GM23338 (cell line): ENCODE measurements at regions not wholly inside any gene's neighbourhood (a gene's known extent, or its start where the extent isn't known, plus 50 kb on each side); places are given as distances from the start of the nearest gene placed in this dataset.

Experiments
- ATAC-seq: fragments of 200-7000 bp; cut with Tn5 transposase; 3 replicates; pipeline ENCODE4 v1.9.1; 2020
- DNase-seq: peaks from one replicate; pipeline ENCODE4 v3.0.0-alpha.2; 2015; ENCODE audit warnings: low spot score
- H2AFZ ChIP-seq: fragments of 200-600 bp; sonication (generic); 2 replicates; pipeline ENCODE4 v1.8.0; 2016; ENCODE audit warnings: antibody characterized with exemption, mild to moderate bottlenecking, moderate library complexity
- H3F3A ChIP-seq: fragments of 200-600 bp; sonication (generic); replicated peaks from 2 replicates; pipeline ENCODE4 v1.8.0; 2017; ENCODE audit warnings: antibody characterized with exemption, mixed run types, low read depth
- H3K27ac ChIP-seq: fragments of 200-600 bp; sonication (generic); 2 replicates; pipeline ENCODE4 v1.6.1; 2016; ENCODE audit warnings: low read depth
- H3K27me3 ChIP-seq: fragments of 200-600 bp; sonication (generic); 2 replicates; pipeline ENCODE4 v1.8.0; 2016; ENCODE audit warnings: mild to moderate bottlenecking, mixed run types, moderate library complexity; ENCODE audit not compliant: insufficient read depth
- H3K36me3 ChIP-seq: fragments of 200-600 bp; sonication (generic); 2 replicates; pipeline ENCODE4 v1.8.0; 2016; ENCODE audit warnings: mild to moderate bottlenecking; ENCODE audit not compliant: insufficient read depth
- H3K4me1 ChIP-seq: fragments of 200-600 bp; sonication (generic); 2 replicates; pipeline ENCODE4 v1.8.0; 2016; ENCODE audit warnings: mild to moderate bottlenecking, moderate library complexity; ENCODE audit not compliant: insufficient read depth
- H3K4me2 ChIP-seq: fragments of 200-600 bp; sonication (generic); 2 replicates; pipeline ENCODE4 v1.7.1; 2017; ENCODE audit warnings: mixed run types
- H3K4me3 ChIP-seq: fragments of 200-600 bp; sonication (generic); 2 replicates; pipeline ENCODE4 v1.6.1; 2016; ENCODE audit warnings: mixed run types
- H3K79me2 ChIP-seq: fragments of 200-600 bp; sonication (generic); replicated peaks from 2 replicates; pipeline ENCODE4 v1.8.0; 2017; ENCODE audit warnings: mild to moderate bottlenecking; ENCODE audit not compliant: insufficient read depth
- H3K9me2 ChIP-seq: fragments of 200-600 bp; sonication (generic); 2 replicates; pipeline ENCODE4 v1.8.0; 2017; ENCODE audit not compliant: insufficient read depth
- H4K20me1 ChIP-seq: fragments of 200-600 bp; sonication (generic); replicated peaks from 2 replicates; pipeline ENCODE4 v1.8.0; 2017; ENCODE audit warnings: mild to moderate bottlenecking; ENCODE audit not compliant: insufficient read depth
- H3K27ac Mint-ChIP-seq: 2 replicates; pipeline ENCODE4 v1.8.0; 2020; ENCODE audit warnings: inconsistent platforms, mild to moderate bottlenecking, moderate library complexity, mixed read lengths
- H3K27me3 Mint-ChIP-seq: 3 replicates; pipeline ENCODE4 v1.8.0; 2022; ENCODE audit warnings: low read depth, mild to moderate bottlenecking, moderate library complexity, mixed read lengths, inconsistent platforms; ENCODE audit not compliant: insufficient read depth, poor library complexity
- H3K36me3 Mint-ChIP-seq: 3 replicates; pipeline ENCODE4 v1.8.0; 2021; ENCODE audit warnings: low read depth, mild to moderate bottlenecking, inconsistent platforms, moderate library complexity, mixed read lengths
- H3K4me1 Mint-ChIP-seq: 3 replicates; pipeline ENCODE4 v1.8.0; 2020; ENCODE audit warnings: mild to moderate bottlenecking, inconsistent platforms, mixed read lengths
- H3K4me3 Mint-ChIP-seq: 3 replicates; pipeline ENCODE4 v1.8.0; 2021; ENCODE audit warnings: moderate library complexity, mild to moderate bottlenecking, inconsistent platforms, mixed read lengths
- H3K9me3 Mint-ChIP-seq: 3 replicates; pipeline ENCODE4 v1.8.0; 2020; ENCODE audit warnings: moderate library complexity, mild to moderate bottlenecking, inconsistent platforms, mixed read lengths
- CREB1 ChIP-seq: fragments of 250-450 bp; sonication (Bioruptor Pico); IDR thresholded peaks from 2 replicates; pipeline ENCODE4 v1.5.0; 2020; ENCODE audit warnings: low read depth, mild to moderate bottlenecking, moderate library complexity
- EZH2 ChIP-seq: fragments of 200-600 bp; sonication (generic); IDR thresholded peaks from one replicate; pipeline ENCODE4 v1.8.0; 2017; ENCODE audit warnings: antibody characterized with exemption, mild to moderate bottlenecking, low read depth; ENCODE audit not compliant: unreplicated experiment
- EZH2phosphoT487 ChIP-seq: fragments of 200-600 bp; sonication (generic); IDR thresholded peaks from one replicate; pipeline ENCODE4 v1.8.1; 2018; ENCODE audit warnings: antibody characterized with exemption; ENCODE audit not compliant: unreplicated experiment
- JUNB ChIP-seq: IDR thresholded peaks from one replicate; pipeline ENCODE4 v1.6.1; 2016; ENCODE audit warnings: antibody characterized with exemption; ENCODE audit not compliant: unreplicated experiment
- NANOG ChIP-seq: IDR thresholded peaks from 2 replicates; pipeline ENCODE4 v1.6.1; 2016; ENCODE audit warnings: antibody characterized with exemption, borderline replicate concordance
- STAT1 ChIP-seq: IDR thresholded peaks from one replicate; pipeline ENCODE4 v1.6.1; 2016; ENCODE audit warnings: antibody characterized with exemption; ENCODE audit not compliant: unreplicated experiment
- ZNF114 ChIP-seq: fragments of 250-450 bp; sonication (Bioruptor Pico); IDR thresholded peaks from 2 replicates; pipeline ENCODE4 v1.5.0; 2020; ENCODE audit warnings: mild to moderate bottlenecking, moderate library complexity
- TF ChIP-seq, protein P1 (sequence below): IDR thresholded peaks from one replicate; pipeline ENCODE4 v1.6.1; 2018; ENCODE audit warnings: antibody characterized with exemption; ENCODE audit not compliant: unreplicated experiment
- TF ChIP-seq, protein P2 (sequence below): IDR thresholded peaks from 2 replicates; pipeline ENCODE4 v1.6.1; 2016; ENCODE audit warnings: antibody characterized with exemption
- TF ChIP-seq, protein P3 (sequence below), 2 experiments: fragments of 200-600 bp in 1 of 2; sonication (generic) in 1 of 2; conservative IDR thresholded peaks; 2 replicates each; pipeline versions ENCODE4 v1.5.1 to v1.6.1; 2016 to 2017; ENCODE audit warnings: antibody characterized with exemption in 2 of 2, low read depth in 2 of 2, mild to moderate bottlenecking in 2 of 2, moderate library complexity in 1 of 2
- TF ChIP-seq, protein P4 (sequence below): fragments of 250-450 bp; sonication (Bioruptor Pico); IDR thresholded peaks from 2 replicates; pipeline ENCODE4 v1.5.0; 2020; ENCODE audit warnings: mild to moderate bottlenecking, moderate library complexity

DNA sequence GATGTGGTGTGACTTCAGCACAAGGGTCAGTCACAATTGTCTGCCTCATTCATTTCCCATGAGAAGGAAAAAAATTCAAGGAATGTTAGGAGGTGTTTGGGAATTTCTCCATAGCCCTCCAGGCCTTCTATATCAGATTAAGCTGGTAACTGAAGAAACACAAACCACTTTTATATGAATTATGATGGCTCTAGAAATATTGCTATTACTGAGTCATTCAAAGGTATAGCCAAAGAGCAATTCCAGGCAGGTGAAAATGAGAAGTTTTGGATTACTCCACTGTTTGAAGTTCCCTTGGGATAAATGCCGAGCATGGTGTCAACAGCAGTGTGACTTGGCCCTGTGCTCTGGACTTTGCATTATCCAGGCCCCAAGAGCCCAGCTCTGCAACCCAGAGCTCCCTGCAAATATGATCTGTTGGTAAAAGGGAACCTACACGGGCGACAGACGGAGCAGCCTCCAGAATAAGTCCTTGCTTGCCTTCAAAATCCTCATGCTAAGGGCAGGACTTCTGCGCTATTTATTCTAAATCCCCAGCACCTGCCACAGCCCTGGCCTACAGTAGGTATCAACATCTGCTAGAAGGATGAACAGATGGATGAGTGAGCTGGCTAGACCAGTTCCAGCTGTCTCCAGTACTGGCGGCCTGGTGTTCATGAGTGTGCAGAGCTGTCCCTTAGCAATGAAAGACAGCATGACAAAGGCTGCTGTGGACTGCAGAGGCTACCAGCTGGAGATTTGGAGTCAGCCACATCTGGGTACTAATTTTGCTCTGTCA is 67.5 kb upstream of the ZBED5 start:
- no peaks in the 10 kb centered on the region for H3K9me2 ChIP-seq
- no peaks in the 10 kb centered on the region for H3K36me3 Mint-ChIP-seq
- H3K4me1 Mint-ChIP-seq: peaks cover 10% of the 10 kb centered on the region; the same call in 2 of the 3 replicates
- TF ChIP-seq NANOG: no peak
- TF ChIP-seq CREB1 (CRISPR knock-in tag): no peak
- TF ChIP-seq, protein P1, sequence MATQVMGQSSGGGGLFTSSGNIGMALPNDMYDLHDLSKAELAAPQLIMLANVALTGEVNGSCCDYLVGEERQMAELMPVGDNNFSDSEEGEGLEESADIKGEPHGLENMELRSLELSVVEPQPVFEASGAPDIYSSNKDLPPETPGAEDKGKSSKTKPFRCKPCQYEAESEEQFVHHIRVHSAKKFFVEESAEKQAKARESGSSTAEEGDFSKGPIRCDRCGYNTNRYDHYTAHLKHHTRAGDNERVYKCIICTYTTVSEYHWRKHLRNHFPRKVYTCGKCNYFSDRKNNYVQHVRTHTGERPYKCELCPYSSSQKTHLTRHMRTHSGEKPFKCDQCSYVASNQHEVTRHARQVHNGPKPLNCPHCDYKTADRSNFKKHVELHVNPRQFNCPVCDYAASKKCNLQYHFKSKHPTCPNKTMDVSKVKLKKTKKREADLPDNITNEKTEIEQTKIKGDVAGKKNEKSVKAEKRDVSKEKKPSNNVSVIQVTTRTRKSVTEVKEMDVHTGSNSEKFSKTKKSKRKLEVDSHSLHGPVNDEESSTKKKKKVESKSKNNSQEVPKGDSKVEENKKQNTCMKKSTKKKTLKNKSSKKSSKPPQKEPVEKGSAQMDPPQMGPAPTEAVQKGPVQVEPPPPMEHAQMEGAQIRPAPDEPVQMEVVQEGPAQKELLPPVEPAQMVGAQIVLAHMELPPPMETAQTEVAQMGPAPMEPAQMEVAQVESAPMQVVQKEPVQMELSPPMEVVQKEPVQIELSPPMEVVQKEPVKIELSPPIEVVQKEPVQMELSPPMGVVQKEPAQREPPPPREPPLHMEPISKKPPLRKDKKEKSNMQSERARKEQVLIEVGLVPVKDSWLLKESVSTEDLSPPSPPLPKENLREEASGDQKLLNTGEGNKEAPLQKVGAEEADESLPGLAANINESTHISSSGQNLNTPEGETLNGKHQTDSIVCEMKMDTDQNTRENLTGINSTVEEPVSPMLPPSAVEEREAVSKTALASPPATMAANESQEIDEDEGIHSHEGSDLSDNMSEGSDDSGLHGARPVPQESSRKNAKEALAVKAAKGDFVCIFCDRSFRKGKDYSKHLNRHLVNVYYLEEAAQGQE: no peak
- no peak for TF ChIP-seq ZNF114 (CRISPR knock-in tag)
- TF ChIP-seq, protein P2, sequence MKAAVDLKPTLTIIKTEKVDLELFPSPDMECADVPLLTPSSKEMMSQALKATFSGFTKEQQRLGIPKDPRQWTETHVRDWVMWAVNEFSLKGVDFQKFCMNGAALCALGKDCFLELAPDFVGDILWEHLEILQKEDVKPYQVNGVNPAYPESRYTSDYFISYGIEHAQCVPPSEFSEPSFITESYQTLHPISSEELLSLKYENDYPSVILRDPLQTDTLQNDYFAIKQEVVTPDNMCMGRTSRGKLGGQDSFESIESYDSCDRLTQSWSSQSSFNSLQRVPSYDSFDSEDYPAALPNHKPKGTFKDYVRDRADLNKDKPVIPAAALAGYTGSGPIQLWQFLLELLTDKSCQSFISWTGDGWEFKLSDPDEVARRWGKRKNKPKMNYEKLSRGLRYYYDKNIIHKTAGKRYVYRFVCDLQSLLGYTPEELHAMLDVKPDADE: no peak
- TF ChIP-seq, protein P3, sequence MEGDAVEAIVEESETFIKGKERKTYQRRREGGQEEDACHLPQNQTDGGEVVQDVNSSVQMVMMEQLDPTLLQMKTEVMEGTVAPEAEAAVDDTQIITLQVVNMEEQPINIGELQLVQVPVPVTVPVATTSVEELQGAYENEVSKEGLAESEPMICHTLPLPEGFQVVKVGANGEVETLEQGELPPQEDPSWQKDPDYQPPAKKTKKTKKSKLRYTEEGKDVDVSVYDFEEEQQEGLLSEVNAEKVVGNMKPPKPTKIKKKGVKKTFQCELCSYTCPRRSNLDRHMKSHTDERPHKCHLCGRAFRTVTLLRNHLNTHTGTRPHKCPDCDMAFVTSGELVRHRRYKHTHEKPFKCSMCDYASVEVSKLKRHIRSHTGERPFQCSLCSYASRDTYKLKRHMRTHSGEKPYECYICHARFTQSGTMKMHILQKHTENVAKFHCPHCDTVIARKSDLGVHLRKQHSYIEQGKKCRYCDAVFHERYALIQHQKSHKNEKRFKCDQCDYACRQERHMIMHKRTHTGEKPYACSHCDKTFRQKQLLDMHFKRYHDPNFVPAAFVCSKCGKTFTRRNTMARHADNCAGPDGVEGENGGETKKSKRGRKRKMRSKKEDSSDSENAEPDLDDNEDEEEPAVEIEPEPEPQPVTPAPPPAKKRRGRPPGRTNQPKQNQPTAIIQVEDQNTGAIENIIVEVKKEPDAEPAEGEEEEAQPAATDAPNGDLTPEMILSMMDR (conservative IDR thresholded peaks at IDR 0.05; ENCODE audit: low read depth in 2 of 2): no peak
- no peak for TF ChIP-seq EZH2phosphoT487
- TF ChIP-seq, protein P4, sequence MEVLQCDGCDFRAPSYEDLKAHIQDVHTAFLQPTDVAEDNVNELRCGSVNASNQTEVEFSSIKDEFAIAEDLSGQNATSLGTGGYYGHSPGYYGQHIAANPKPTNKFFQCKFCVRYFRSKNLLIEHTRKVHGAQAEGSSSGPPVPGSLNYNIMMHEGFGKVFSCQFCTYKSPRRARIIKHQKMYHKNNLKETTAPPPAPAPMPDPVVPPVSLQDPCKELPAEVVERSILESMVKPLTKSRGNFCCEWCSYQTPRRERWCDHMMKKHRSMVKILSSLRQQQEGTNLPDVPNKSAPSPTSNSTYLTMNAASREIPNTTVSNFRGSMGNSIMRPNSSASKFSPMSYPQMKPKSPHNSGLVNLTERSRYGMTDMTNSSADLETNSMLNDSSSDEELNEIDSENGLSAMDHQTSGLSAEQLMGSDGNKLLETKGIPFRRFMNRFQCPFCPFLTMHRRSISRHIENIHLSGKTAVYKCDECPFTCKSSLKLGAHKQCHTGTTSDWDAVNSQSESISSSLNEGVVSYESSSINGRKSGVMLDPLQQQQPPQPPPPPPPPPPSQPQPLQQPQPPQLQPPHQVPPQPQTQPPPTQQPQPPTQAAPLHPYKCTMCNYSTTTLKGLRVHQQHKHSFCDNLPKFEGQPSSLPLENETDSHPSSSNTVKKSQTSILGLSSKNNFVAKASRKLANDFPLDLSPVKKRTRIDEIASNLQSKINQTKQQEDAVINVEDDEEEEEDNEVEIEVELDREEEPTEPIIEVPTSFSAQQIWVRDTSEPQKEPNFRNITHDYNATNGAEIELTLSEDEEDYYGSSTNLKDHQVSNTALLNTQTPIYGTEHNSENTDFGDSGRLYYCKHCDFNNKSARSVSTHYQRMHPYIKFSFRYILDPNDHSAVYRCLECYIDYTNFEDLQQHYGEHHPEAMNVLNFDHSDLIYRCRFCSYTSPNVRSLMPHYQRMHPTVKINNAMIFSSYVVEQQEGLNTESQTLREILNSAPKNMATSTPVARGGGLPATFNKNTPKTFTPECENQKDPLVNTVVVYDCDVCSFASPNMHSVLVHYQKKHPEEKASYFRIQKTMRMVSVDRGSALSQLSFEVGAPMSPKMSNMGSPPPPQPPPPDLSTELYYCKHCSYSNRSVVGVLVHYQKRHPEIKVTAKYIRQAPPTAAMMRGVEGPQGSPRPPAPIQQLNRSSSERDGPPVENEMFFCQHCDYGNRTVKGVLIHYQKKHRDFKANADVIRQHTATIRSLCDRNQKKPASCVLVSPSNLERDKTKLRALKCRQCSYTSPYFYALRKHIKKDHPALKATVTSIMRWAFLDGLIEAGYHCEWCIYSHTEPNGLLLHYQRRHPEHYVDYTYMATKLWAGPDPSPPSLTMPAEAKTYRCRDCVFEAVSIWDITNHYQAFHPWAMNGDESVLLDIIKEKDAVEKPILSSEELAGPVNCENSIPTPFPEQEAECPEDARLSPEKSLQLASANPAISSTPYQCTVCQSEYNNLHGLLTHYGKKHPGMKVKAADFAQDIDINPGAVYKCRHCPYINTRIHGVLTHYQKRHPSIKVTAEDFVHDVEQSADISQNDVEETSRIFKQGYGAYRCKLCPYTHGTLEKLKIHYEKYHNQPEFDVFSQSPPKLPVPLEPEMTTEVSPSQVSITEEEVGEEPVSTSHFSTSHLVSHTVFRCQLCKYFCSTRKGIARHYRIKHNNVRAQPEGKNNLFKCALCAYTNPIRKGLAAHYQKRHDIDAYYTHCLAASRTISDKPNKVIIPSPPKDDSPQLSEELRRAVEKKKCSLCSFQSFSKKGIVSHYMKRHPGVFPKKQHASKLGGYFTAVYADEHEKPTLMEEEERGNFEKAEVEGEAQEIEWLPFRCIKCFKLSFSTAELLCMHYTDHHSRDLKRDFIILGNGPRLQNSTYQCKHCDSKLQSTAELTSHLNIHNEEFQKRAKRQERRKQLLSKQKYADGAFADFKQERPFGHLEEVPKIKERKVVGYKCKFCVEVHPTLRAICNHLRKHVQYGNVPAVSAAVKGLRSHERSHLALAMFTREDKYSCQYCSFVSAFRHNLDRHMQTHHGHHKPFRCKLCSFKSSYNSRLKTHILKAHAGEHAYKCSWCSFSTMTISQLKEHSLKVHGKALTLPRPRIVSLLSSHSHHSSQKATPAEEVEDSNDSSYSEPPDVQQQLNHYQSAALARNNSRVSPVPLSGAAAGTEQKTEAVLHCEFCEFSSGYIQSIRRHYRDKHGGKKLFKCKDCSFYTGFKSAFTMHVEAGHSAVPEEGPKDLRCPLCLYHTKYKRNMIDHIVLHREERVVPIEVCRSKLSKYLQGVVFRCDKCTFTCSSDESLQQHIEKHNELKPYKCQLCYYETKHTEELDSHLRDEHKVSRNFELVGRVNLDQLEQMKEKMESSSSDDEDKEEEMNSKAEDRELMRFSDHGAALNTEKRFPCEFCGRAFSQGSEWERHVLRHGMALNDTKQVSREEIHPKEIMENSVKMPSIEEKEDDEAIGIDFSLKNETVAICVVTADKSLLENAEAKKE: no peak
- TF ChIP-seq STAT1: no peak
- TF ChIP-seq JUNB: no peak
- TF ChIP-seq EZH2: no peak
- no peak overlapping the region for H3K27ac Mint-ChIP-seq
- no peak overlapping the region; the same call in 2 of the 3 replicates for H3K4me3 Mint-ChIP-seq
- no peak overlapping the region; the same call in 1 of the 2 replicates for H3K4me2 ChIP-seq
- H3K79me2 ChIP-seq: no peaks in the 10 kb centered on the region
- H2AFZ ChIP-seq: 0 out of 2 replicates have a peak overlapping the region, but pooled peaks have one; percentile 61
- peaks cover 11% of the 10 kb centered on the region for H3K27me3 Mint-ChIP-seq
- H3K4me1 ChIP-seq: no peaks in the 10 kb centered on the region; the same call in 1 of the 2 replicates
- no peaks in the 10 kb centered on the region for H3F3A ChIP-seq
- H3K27me3 ChIP-seq: peaks cover 19% of the 10 kb centered on the region
- peak; percentile 41 for DNase-seq
- H3K36me3 ChIP-seq: no peaks in the 10 kb centered on the region
- no peak overlapping the region for H3K4me3 ChIP-seq
- H3K27ac ChIP-seq: 0 out of 2 replicates have a peak overlapping the region, but pooled peaks have one; percentile 69
- no peaks in the 10 kb centered on the region for H3K9me3 Mint-ChIP-seq
- H4K20me1 ChIP-seq: no peaks in the 10 kb centered on the region
- ATAC-seq: peak; percentile 36; the same call in 2 of the 3 replicates
